ENCODE measurements at regions not wholly inside any gene's neighbourhood (a gene's known extent, or its start where the extent isn't known, plus 50 kb on each side); places are given as distances from the start of the nearest gene placed in this dataset.

- peak in 2 of 3 experiments; percentile 19 to 41 for DNase-seq
Observed at GRCh38 chr11:70501933-70502540, 103.7 kb downstream of the CTTN start.

GRCh38 chr11:70502677-70503467, 104.5 kb downstream of the CTTN start:
- peak; percentile 76 to 87 (median 79) for DNase-seq

- DNase-seq = peak; percentile 63 to 84 (median 70)
Observed at GRCh38 chr11:70503468-70504221, 105.3 kb downstream of the CTTN start.

GRCh38 chr11:70504246-70505020, 106.1 kb downstream of the CTTN start:
- no peak for DNase-seq

GRCh38 chr11:70505331-70505731, 107.0 kb downstream of the CTTN start:
- no peak for DNase-seq

GRCh38 chr11:70505761-70506657, 107.7 kb downstream of the CTTN start:
- no peak for DNase-seq

- DNase-seq = no peak
Observed at GRCh38 chr11:70506658-70506970, 108.3 kb downstream of the CTTN start.

GRCh38 chr11:70506986-70507385, 108.7 kb downstream of the CTTN start:
- DNase-seq = no peak

- no peak for DNase-seq
Observed at GRCh38 chr11:70507466-70508230, 109.3 kb downstream of the CTTN start.

GRCh38 chr11:70508231-70508480, 109.8 kb downstream of the CTTN start:
- DNase-seq = no peak

GRCh38 chr11:70509476-70509875, 111.1 kb downstream of the CTTN start:
- no peak for DNase-seq

GRCh38 chr11:70510106-70510505, 111.8 kb downstream of the CTTN start:
- no peak for DNase-seq

- DNase-seq = no peak
Observed at GRCh38 chr11:70510571-70510970, 112.2 kb downstream of the CTTN start.

- no peak for DNase-seq
Observed at GRCh38 chr11:70511345-70511744, 113.0 kb downstream of the CTTN start.

- DNase-seq = no peak
Observed at GRCh38 chr11:70512716-70513115, 114.4 kb downstream of the CTTN start.

GRCh38 chr11:70517203-70517602, 118.9 kb downstream of the CTTN start:
- no peak for DNase-seq

- no peak for DNase-seq
Observed at GRCh38 chr11:70517988-70518907, 119.9 kb downstream of the CTTN start.

GRCh38 chr11:70519117-70519516, 120.8 kb downstream of the CTTN start:
- DNase-seq = no peak

GRCh38 chr11:70521475-70522308, 123.4 kb downstream of the CTTN start:
- DNase-seq = peak; percentile 46 to 65 (median 63)

- no peak for DNase-seq
Observed at GRCh38 chr11:70522309-70522592, 123.9 kb downstream of the CTTN start.
